NCI-H187 treated with DMSO at 0.1 percent for 48 hours (cell line): ENCODE measurements at regions not wholly inside any gene's neighbourhood (a gene's known extent, or its start where the extent isn't known, plus 50 kb on each side); places are given as distances from the start of the nearest gene placed in this dataset.

Source experiments
- DNase-seq: peaks from one replicate; lab custom pipeline; 2025; lab: John Stamatoyannopoulos, UW

- no peak for DNase-seq
Observed at GRCh38 chr5:110359221-110359620, 367.2 kb downstream of the TMEM232 start.

- no peak for DNase-seq
Observed at GRCh38 chr5:110361471-110361870, 365.0 kb downstream of the TMEM232 start.

- no peak for DNase-seq
Observed at GRCh38 chr5:110362261-110362660, 364.2 kb downstream of the TMEM232 start.

- DNase-seq = no peak
Observed at GRCh38 chr5:110366716-110367115, 359.8 kb downstream of the TMEM232 start.
